ENCODE measurements at regions not wholly inside any gene's neighbourhood (a gene's known extent, or its start where the extent isn't known, plus 50 kb on each side); places are given as distances from the start of the nearest gene placed in this dataset.
"Not testable (repeated sequence)": the region's sequence is repeated elsewhere in the genome, so short reads cannot be mapped to it uniquely, and the experiment has no call there.

DNA sequence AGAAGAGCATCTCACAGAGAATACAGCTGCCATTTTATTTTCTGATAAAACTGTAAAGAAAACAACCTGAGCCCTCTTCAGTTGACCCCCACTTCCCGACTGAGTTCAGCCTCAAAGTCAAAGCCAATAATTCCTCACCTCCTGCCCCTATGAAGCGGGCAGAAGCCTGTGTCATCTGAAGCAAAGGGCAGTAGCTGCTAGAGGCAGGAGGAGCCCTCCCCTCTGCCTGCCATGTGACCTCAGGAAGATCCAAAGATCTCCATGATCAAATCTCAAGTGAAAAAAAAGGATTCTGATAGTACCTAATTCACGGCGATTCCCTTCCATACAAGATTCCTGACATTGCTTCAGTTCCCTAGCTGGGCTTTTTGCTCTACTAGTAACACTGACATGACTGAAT, 223.1 kb upstream of the CAND1 start:
- DNase-seq = no peak

DNA sequence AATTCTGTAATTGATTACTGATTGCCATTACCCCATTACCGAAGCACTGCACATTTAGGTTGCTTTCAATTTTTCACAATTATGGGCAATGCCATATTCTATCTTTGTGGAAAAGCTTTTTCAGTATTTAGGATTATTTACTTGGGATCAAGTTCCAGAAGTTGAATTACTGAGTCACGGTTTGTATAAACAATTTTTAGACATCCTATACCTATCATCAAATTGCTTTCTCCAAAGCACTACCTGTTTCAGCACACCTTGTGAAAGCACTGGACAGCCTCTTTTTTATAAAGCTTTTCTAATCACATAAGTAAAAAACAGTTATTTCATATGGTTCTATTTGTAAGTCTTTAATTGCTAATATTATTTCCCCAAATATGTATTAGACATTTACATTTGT, 221.5 kb upstream of the CAND1 start:
- no peak for DNase-seq

DNA sequence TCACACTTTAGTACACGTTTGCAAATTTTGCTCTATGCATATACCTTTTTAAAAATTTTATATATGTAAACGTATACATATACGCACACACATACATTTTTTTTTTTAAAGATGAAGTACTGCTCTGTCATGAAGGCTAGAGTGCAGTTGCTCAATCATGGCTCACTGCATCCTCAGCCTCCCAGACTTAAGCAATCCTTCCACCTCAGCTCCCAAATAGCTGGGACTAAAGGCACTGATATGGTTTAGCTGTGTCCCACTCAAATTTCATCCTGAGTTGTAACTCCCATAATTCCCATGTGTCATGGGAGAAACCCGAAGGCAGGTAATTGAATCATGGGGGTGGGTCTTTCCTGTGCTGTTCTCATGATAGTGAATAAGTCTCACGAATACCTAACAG, 220.8 kb upstream of the CAND1 start:
- DNase-seq = no peak

DNA sequence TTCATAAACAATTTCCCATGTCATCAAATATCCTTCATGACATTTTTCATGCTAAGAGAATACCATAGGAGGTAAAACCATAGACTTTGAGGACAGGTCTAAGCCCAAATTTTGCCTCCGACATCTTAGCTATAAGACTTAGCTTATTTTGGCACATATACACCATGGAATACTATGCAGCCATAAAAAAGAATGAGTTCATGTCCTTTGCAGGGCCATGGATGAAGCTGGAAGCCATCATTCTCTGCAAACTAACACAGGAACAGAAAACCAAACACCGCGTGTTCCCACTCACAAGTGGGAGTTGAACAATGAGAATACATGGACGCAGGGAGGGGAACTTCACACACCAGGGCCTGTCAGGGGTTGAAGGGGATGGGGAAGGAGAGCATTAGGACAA, 220.0 kb upstream of the CAND1 start:
- not testable (repeated sequence) for DNase-seq

DNA sequence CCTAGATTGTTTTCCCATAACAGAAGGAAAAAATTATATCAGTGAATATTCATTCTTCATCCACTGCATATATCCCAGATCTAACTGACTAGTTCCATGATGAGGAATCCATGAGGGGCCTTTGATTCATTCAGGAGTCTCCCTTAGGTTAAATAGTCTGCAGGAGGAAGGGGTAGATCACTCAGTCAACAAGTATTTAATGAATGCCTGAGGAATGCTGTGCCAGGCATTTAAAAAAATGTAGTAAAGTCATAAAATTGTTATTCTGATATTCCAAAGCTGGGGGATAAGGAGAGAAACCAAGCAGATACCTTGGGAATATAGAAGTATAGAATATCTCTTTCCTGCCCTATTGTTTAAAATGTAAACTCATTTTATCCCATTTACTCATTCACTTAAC, 216.2 kb upstream of the CAND1 start:
- no peak for DNase-seq

DNA sequence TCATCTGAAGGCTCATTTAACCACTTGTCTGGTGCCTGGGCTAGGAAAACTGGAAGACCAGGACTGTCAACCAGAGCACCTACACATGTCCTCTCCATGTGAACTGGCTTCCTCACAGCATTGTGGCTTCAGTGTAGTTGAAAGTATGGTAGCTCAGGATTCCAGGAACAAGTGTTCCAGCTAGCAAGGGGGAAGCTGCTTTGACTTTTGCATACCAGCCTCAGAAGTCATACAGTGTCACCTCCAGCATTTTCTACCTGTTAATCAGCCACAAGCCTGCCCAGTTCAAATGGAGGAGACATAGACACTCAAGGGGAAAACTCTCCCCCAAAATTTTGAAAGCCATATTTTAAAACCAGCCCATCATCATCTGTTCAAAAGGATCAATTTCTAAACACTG, 212.8 kb upstream of the CAND1 start:
- no peak for DNase-seq

DNA sequence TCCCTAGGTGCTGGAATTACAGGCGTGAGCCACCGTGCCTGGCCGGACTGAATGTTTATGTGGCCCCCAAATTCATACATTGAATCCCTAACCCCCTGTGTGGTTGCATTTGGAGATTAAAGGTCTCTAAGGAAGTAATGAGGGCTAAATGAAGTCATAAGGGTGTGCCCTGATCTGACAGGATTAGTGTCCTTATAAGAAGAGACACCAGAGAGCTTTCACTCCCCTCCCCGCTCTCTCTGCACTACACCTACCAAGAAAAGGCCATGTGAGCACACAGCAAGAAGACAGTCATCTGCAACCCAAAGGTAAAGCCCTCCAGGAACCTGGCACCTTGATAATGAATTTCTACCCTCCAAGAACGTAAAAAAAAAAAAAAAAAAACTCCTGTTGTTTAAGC, 212.1 kb upstream of the CAND1 start:
- no peak for DNase-seq

DNA sequence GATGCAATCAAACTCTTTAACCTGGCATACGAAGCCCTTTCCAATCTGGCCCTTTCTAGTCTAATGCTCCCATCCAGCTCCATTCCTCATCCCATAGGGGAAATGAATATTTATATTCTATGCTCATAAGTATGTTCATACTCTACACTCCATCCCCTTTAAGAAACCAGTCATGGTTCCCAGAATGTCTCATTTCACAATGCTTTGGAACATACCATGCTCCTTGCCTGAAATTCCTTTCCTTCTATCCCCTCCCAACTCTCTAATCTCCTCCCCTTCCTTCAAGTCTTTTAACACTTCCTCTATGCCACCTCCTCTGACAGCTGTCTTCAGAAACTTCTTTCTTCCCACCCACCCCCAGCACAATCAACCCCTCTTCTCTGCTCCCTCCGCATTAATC, 207.0 kb upstream of the CAND1 start:
- no peak for DNase-seq

DNA sequence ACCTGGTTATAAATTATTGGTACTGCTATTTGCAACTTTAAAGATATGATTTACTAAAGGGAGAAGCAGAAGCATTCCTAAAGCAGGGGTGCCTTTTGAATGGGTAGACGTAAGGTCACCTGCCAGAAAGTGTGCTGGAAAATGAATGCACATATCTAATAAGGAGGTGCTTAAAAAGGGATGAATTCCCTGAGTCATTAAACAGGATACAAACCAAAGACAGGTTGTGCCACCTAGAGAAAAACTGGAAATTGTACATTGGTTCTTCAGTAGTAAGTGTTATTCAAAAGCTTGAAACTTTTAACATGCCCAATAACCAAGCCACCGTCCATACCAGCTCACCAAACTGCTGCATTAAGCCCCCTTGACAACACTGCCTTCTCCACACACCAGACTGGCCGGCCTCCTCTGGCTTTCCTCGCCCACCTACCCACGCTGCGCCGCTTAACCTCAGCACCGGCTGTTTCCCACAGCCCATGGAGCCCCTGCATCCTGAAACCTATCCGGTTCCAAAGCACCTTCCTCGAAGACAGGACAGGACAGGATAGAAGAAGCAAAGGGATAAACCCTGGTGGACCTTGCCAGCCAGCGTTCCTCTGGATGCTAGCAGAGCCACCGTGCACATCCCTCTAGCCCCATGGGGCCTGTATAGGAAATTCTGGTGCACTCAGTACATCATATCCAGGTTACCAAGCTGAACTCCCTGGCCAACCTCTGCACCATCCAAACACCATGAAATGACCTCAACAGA, 201.5 kb upstream of the CAND1 start:
- DNase-seq = no peak

DNA sequence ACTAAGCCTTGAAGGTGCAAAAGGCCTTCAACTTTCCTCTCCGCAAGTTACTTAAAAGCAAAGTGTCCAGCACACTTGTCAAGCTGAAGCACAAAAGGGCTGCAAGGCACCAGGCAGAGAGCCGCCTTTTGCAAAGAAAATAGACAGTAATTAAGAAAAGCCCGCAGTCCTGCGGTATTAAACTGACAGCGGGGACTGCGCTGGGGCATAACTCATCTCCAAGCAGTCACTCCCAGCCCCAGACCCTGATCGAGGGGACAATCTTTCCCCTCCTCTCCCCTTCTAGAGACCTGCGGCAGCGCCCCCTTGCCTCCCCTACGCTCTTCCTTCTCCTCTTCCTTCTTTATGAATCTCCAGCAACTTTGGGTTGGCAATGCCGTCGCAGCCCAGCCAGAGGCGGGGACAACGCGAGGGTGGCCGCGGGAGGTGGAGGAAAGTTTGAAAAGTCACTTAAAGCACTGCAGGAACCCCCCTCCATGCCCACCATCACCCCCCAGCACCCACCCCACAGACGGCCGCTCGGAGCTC, 200.9 kb upstream of the CAND1 start:
- no peak for DNase-seq

DNA sequence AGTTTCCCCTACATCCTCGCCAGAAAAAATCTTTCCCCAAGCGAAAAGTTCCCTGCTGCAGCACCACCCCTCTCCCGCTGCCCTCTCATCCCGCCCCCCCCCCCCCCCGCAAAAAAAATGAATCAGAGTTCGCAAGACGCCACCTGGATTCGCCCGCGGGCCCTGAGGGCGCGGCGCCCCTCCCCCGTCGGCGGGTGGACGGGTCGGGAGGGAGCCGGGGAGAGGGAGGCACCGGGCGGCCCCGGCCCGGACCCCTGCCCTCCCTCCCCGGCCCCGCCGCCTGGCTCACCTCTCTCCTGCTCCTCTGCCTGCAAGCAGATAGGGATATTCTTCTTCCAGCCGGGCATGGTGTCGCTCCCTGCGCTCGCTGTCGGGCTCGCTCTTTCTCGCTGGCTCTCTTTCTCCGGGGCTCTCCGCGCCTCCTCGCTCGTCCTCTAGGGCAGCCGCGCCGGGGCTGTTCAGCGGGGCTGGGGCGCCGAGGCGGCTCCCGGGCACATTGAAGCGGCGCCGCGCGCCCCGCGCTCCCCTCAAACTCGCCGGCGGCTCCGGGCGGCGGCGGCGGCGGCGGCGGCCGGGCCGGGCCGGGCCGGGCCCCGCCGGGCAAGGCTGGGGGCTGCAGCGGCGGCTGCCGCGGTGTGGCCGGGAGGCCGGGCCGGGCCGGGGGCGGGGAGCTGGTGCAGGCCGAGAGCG, 200.3 kb upstream of the CAND1 start:
- no peak for DNase-seq

DNA sequence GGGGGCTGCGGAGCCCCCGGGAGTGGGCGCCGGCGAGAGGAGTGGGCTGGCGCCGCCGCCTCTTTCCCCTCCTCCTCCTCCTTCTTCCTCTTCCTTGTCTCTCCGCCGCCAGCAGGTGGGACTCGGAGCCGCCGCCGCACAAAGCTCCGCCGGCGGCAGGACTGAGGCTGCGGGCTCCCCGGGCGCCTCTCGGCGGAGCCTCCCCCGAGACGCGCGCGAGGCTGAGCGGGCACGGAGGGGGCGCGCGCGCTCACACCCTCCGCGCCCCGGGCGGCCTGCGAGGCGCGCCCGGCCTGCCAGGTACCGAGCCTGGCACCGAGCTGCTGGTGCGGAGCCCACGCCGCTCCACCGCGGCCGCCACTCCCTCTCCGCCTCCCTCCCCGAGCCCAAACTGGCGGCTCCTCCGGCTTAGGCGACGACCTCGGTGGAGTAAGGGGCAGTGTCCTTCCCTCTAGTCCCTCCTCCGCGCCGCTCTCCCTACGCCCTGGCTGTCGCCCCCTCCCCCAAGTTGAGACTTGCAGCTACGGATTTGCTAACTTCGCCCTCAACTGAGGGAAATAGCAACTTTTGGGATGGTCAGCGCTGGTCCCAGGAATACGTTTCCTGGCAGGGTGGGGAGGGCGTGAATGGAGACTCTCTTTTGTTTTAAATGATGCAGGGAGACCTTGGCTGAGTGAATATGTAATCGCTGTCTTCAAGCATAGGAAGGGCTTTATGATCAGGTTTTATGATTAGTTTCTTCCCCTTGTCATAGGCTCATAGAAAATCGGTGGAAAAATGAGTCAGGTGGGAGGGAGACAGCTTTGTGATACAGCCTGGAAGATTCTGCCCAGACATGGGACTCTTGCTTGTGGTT, 199.5 kb upstream of the CAND1 start:
- no peak for DNase-seq

DNA sequence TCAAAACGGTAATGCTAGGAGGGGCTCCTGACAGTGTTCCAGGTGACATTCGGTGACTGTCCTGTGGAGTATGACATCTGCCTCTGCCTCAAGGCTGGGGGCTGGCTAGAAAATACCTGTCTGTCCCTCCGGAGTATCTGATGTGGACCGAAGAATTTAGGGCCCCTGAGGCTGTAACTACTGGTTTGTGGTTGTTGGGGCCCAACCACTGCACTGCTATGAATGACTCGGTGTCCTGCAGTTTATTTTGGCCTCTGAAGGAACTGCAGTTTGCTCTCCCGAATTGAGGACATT, 198.9 kb upstream of the CAND1 start:
- DNase-seq = no peak

DNA sequence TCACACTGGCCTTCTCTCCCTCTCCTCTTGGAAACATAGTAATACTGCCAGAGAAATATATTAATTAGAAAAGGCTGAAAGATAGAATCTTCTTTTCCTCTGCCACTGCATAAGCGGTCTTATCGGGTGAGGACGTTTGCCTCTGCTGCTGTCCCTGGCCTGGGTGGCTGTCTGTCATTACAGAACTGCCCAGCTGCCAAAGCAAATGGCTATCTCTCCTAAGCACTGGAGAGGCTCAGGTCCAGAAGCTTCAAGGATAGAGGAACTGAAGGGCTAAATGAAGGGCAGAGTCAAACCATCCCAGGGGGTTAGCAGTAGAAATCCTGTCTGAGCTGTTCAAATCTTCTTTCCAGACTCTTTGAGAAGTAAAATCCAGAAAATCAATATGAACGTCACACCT, 198.6 kb upstream of the CAND1 start:
- no peak for DNase-seq

DNA sequence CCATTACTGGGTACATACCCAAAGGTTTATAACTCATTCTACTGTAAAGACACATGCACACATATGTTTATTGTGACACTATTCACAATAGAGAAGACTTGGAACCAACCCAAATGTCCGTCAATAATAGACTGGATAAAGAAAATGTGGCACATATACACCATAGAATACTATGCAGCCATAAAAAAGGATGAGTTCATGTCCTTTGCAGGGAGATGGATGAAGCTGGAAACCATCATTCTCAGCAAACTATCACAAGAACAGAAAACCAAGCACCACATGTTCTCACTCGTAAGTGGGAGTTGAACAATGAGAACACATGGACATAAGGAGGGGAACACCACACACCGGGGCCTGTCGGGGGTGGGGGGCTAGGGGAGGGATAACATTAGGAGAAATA, 196.9 kb upstream of the CAND1 start:
- DNase-seq = not testable (repeated sequence)

DNA sequence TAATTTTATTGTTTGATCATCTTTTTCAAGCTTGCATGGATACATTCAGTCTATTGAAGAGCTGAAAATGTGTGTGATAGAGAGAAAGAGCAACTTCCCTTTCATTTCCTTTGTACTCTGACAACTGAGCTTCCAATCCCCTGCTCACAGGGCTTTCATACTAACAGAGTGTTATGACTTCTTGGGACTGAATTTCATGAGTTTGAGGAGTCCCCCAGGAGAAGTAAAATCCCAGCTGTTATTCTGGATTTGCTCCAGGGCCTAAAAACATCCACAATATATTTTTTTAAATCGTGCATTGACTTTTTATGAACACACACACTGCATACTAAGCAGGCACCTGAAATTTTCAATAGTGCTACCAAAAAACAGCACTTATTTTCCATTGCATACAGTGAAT, 195.8 kb upstream of the CAND1 start:
- DNase-seq = no peak

DNA sequence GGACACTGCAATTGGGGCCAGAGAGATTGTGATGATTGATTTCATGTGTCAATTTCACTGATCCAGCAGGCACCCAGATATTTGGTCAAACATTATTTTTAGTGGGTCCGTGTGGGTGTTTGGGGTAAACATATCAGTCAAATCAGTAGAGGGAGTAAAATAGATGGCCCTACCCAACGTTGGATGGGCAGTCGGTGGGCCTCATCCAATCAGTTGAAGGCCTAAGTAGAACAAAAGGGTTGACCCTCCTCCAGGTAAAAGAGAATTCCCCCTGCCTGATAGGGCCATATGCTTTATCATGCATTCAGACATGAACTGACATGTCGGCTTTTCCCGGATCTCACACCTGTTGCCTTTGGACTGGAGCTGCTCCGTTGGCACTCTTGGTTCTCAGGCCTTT, 195.1 kb upstream of the CAND1 start:
- no peak for DNase-seq

DNA sequence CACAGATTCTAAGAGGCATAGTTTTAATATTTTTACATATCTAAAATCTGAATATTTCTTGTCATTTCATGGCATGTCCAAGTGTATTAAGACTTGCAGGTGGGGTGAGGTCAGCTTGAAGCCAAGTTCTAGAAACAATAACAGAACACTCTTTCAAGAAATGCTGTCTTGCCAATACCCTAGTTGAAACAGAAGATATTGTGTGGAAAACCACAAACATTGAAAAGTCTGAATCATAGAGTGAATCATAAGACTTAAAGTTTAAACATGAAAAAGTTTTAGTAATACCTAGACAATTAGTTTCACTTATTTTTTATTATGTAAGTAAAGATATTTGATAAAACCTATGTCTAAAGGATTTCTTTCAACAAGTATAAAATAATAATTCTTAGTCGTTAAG, 191.5 kb upstream of the CAND1 start:
- DNase-seq = no peak

DNA sequence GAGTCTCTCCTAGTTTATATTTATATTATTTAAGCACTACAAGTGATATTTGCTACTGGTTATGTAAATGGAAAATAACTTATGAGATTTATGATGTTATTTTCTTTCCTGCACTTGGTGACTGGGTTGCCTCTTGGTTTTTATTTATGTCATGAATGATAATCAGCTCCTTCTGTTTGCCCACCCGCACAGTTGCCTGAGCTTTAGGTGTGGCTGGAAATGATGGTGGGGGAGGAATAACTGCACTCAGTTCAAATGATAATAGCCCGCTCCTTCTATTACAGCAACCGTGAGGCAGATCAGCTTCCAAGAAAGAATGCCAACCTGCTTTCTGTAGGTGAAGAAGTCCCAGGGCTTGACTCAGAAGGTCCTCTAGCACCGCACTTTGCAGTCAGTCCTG, 190.2 kb upstream of the CAND1 start:
- no peak for DNase-seq

DNA sequence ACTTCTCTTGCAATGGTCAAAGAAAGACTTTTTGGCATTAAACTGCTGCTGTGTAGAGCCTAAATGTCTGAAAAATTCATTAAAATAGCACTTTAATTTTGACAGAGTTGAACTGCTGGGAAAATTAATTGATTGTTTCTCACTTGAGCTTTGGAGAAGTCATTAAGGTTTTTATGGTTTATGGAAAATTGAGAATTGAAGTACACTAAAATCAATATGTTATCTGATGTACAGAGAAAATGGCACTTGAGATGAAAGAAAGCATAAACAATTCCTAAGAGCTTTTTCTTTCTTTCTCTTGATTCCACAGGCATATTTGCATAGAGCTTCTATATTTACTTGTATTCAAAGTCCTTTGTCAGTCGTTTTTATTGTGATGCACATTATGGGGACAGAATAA, 188.5 kb upstream of the CAND1 start:
- no peak for DNase-seq

DNA sequence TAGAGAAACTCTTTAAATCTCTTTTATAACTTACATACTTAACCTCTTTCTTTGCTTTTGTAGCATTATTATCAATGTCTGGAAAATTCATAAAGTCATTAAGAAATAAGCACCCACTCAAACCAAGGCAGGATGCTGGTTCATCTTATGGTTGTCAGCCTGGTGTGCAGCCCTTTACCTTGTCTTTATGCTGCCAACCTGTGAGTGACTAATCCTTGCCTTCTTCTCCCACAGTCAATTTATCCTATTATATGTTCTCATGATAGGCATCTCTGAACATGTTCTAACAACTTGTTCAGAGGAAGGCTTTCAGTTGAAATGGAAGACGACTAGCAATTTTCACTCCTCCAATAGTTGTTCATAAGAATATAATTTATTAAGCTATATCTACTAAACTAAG, 186.9 kb upstream of the CAND1 start:
- no peak for DNase-seq

DNA sequence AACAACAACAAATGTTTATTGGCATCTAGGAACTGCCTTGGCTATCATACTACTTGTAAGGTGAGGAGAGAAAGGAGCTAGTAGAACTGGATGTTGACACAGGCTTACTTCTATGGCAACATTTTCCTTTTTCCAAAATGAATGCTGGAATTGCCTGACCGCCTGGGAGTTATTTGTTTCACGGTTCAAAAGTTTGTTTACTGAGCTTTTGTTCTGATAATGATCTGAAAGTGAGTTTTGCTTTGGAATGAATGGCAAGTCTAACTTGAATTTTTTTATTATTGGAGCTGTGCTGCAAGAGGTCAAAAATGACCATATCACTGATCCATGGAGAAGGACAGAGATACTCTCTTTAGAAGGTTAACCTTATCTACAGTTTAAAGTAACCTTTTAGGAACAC, 183.5 kb upstream of the CAND1 start:
- no peak for DNase-seq

DNA sequence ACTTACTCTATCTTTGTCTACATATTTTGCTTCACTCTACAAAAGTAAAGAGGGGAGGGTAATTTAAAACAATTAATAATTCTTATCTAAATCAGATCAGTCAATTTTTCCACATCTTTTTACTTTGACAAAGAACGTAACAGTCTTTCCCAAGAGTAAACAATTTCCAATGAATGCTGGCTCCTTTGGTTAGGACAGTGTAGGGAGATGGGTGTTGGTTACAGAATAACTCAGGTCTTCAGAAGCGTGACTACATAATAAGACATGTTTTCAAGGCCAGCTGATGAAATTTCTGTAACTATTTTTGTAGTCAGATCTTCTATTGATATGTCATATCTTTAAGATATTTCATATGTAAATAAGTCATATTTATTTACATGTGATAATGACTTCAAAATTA, 183.0 kb upstream of the CAND1 start:
- no peak for DNase-seq
